Liver (tissue), 8 donors: ENCODE measurements at regions not wholly inside any gene's neighbourhood (a gene's known extent, or its start where the extent isn't known, plus 50 kb on each side); places are given as distances from the start of the nearest gene placed in this dataset.

ENCODE experiments used
- DNase-seq: peaks from one replicate; pipeline ENCODE4 v3.0.0-alpha.2; 2017; ENCODE audit warnings: low spot score
- H3K27ac ChIP-seq, 2 donors: one replicate each; pipeline ENCODE4 v1.7.0; 2013; ENCODE audit warnings: inconsistent platforms in 2 of 2, low read length in 2 of 2, control low read depth in 1 of 2, low read depth in 1 of 2, mild to moderate bottlenecking in 1 of 2
- H3K27me3 ChIP-seq, 4 donors: one replicate each; pipeline versions ENCODE4 v1.6.1 to v1.7.0; 2013; ENCODE audit warnings: low read length in 3 of 4, inconsistent platforms in 1 of 4, mild to moderate bottlenecking in 1 of 4, moderate library complexity in 1 of 4; ENCODE audit not compliant: control insufficient read depth in 4 of 4, insufficient read depth in 4 of 4
- H3K36me3 ChIP-seq, 4 donors: one replicate each; pipeline versions ENCODE4 v1.6.1 to v1.7.0; 2013; ENCODE audit warnings: low read length in 3 of 4, mild to moderate bottlenecking in 3 of 4, low read depth in 1 of 4, moderate library complexity in 1 of 4; ENCODE audit not compliant: control insufficient read depth in 4 of 4, insufficient read depth in 3 of 4
- H3K4me1 ChIP-seq, 4 donors: one replicate each; pipeline versions ENCODE4 v1.6.1 to v1.7.0; 2013; ENCODE audit warnings: low read length in 3 of 4, mild to moderate bottlenecking in 3 of 4, moderate library complexity in 1 of 4; ENCODE audit not compliant: control insufficient read depth in 4 of 4, insufficient read depth in 4 of 4
- H3K4me3 ChIP-seq, 3 donors: one replicate each; pipeline versions ENCODE4 v1.6.1 to v1.7.0; 2013; ENCODE audit warnings: low read length in 3 of 3, control low read depth in 1 of 3, low read depth in 1 of 3, mild to moderate bottlenecking in 1 of 3
- H3K9ac ChIP-seq, 2 donors: one replicate each; pipeline ENCODE4 v1.7.0; 2013; ENCODE audit warnings: low read length in 2 of 2, mild to moderate bottlenecking in 2 of 2, moderate library complexity in 2 of 2, control low read depth in 1 of 2, low read depth in 1 of 2
- H3K9me3 ChIP-seq, 4 donors: one replicate each; pipeline versions ENCODE4 v1.6.1 to v1.7.0; 2013; ENCODE audit warnings: low read length in 3 of 4; ENCODE audit not compliant: control insufficient read depth in 4 of 4
- EGR1 ChIP-seq, 2 donors: IDR thresholded peaks; 2 replicates each; pipeline ENCODE4 v1.6.1; 2016 to 2018; ENCODE audit warnings: antibody characterized with exemption in 2 of 2, low read depth in 2 of 2
- FOXA2 ChIP-seq: IDR thresholded peaks from 2 replicates; pipeline ENCODE4 v1.6.1; 2016; ENCODE audit warnings: antibody characterized with exemption
- GABPA ChIP-seq, 2 donors: IDR thresholded peaks in 1 of 2; conservative IDR thresholded peaks in 1 of 2; 2 replicates each; pipeline ENCODE4 v1.6.1; 2016; ENCODE audit warnings: antibody characterized with exemption in 2 of 2, mild to moderate bottlenecking in 1 of 2, moderate library complexity in 1 of 2
- HNF4A ChIP-seq, 2 donors: conservative IDR thresholded peaks; 2 replicates each; pipeline ENCODE4 v1.6.1; 2016; ENCODE audit warnings: antibody characterized with exemption in 2 of 2, mild to moderate bottlenecking in 2 of 2
- HNF4G ChIP-seq: IDR thresholded peaks from 2 replicates; pipeline ENCODE4 v1.6.1; 2016; ENCODE audit warnings: antibody characterized with exemption
- JUND ChIP-seq, 2 donors: IDR thresholded peaks; 2 replicates each; pipeline ENCODE4 v1.6.1; 2016; ENCODE audit warnings: antibody characterized with exemption in 2 of 2
- NR2F2 ChIP-seq: IDR thresholded peaks from 2 replicates; pipeline ENCODE4 v1.6.1; 2016; ENCODE audit warnings: antibody characterized with exemption
- RAD21 ChIP-seq, 2 donors: IDR thresholded peaks; 2 replicates each; pipeline ENCODE4 v1.6.1; 2016; ENCODE audit warnings: antibody characterized with exemption in 2 of 2, mild to moderate bottlenecking in 2 of 2
- RXRA ChIP-seq, 2 donors: IDR thresholded peaks; 2 replicates each; pipeline ENCODE4 v1.6.1; 2017 to 2018; ENCODE audit warnings: antibody characterized with exemption in 2 of 2, mild to moderate bottlenecking in 1 of 2
- TAF1 ChIP-seq: conservative IDR thresholded peaks from 2 replicates; pipeline ENCODE4 v1.6.1; 2016; ENCODE audit warnings: antibody characterized with exemption, mild to moderate bottlenecking
- YY1 ChIP-seq: IDR thresholded peaks from 2 replicates; pipeline ENCODE4 v1.6.1; 2016; ENCODE audit warnings: antibody characterized with exemption, mild to moderate bottlenecking
- WGBS: extraction: QIAGEN DNeasy Blood & Tissue Kit; methylation state at CpG from one replicate; pipeline ENCODE4 v1.1.7; 2013; 5-methylcytosine and 5-hydroxymethylcytosine counted together
- TF ChIP-seq, protein P1 (sequence below): fragments of 150-350 bp; IDR thresholded peaks from 2 replicates; pipeline ENCODE4 v1.5.1; 2017; ENCODE audit warnings: improper control_type of control experiment, low read depth, low read length; ENCODE audit not compliant: missing input control
- TF ChIP-seq, protein P2 (sequence below): IDR thresholded peaks from 2 replicates; pipeline ENCODE4 v1.6.1; 2016; ENCODE audit warnings: antibody characterized with exemption
- TF ChIP-seq, protein P3 (sequence below): IDR thresholded peaks from 2 replicates; pipeline ENCODE4 v1.6.1; 2016; ENCODE audit warnings: antibody characterized with exemption
- TF ChIP-seq, protein P4 (sequence below): IDR thresholded peaks from 2 replicates; pipeline ENCODE4 v1.6.1; 2016; ENCODE audit warnings: antibody characterized with exemption, mild to moderate bottlenecking
- TF ChIP-seq, protein P5 (sequence below): IDR thresholded peaks from 2 replicates; pipeline ENCODE4 v1.6.1; 2016; ENCODE audit warnings: antibody characterized with exemption
- donor health status: healthy.
- donor health status: healthy.
- donor health status: healthy.
- donor health status: healthy.
- donor health status: healthy.

DNA sequence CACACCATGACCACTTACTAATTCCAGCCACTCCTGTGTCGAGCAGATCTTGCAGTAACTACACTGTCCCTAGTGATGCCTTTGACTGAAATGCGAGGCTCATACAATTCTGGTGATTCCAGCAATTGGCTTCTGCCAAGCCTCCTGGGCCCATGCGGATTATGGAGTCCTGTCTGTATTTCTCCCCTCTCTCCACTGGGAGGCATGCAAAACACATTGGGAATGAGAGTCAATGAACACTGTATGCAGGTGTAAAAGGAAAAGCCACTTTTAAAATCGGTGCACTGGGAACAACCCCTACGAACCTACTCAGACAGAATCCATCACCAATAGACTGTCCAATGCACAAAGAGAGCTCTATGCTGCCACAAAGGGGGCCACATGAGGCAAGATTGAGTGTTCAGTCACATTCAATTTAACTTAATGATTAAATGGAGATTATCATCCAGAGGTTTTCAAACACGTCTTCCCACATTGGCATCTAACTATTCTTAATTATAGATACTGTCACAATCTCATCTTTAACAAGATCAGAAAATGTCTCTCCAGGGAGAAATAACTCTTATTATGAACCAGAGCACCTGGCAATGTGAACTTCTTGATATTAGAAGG, 550.6 kb downstream of the GLRX3 start:
- 35% methylated on average over 6 of the region's 6 CpGs for WGBS
- H3K27ac ChIP-seq, result no peak overlapping the region
- H3K36me3 ChIP-seq, result no peaks in the 10 kb centered on the region
- peaks cover 0 to 6% (median 2%) of the 10 kb centered on the region in 4 donors for H3K9me3 ChIP-seq
- H3K9ac ChIP-seq, result no peak overlapping the region
- no peaks in the 10 kb centered on the region for H3K4me1 ChIP-seq
- TF ChIP-seq RAD21 (IDR thresholded peaks at IDR 0.05), result peak; percentile 71 to 78
- TF ChIP-seq TAF1, result no peak
- TF ChIP-seq HNF4A (conservative IDR thresholded peaks at IDR 0.05), result no peak
- no peak for TF ChIP-seq FOXA2
- TF ChIP-seq, protein P1, sequence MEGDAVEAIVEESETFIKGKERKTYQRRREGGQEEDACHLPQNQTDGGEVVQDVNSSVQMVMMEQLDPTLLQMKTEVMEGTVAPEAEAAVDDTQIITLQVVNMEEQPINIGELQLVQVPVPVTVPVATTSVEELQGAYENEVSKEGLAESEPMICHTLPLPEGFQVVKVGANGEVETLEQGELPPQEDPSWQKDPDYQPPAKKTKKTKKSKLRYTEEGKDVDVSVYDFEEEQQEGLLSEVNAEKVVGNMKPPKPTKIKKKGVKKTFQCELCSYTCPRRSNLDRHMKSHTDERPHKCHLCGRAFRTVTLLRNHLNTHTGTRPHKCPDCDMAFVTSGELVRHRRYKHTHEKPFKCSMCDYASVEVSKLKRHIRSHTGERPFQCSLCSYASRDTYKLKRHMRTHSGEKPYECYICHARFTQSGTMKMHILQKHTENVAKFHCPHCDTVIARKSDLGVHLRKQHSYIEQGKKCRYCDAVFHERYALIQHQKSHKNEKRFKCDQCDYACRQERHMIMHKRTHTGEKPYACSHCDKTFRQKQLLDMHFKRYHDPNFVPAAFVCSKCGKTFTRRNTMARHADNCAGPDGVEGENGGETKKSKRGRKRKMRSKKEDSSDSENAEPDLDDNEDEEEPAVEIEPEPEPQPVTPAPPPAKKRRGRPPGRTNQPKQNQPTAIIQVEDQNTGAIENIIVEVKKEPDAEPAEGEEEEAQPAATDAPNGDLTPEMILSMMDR, result peak; percentile 42
- TF ChIP-seq, protein P2, sequence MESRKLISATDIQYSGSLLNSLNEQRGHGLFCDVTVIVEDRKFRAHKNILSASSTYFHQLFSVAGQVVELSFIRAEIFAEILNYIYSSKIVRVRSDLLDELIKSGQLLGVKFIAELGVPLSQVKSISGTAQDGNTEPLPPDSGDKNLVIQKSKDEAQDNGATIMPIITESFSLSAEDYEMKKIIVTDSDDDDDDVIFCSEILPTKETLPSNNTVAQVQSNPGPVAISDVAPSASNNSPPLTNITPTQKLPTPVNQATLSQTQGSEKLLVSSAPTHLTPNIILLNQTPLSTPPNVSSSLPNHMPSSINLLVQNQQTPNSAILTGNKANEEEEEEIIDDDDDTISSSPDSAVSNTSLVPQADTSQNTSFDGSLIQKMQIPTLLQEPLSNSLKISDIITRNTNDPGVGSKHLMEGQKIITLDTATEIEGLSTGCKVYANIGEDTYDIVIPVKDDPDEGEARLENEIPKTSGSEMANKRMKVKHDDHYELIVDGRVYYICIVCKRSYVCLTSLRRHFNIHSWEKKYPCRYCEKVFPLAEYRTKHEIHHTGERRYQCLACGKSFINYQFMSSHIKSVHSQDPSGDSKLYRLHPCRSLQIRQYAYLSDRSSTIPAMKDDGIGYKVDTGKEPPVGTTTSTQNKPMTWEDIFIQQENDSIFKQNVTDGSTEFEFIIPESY, result no peak
- TF ChIP-seq, protein P3, sequence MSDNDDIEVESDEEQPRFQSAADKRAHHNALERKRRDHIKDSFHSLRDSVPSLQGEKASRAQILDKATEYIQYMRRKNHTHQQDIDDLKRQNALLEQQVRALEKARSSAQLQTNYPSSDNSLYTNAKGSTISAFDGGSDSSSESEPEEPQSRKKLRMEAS, result no peak
- no peak for TF ChIP-seq GABPA (IDR thresholded peaks at IDR 0.05 in 1 of 2, conservative IDR thresholded peaks at IDR 0.05 in 1 of 2)
- no peak for TF ChIP-seq EGR1 (IDR thresholded peaks at IDR 0.05; ENCODE audit: low read depth in 2 of 2)
- TF ChIP-seq NR2F2, result no peak
- TF ChIP-seq HNF4G, result no peak
- TF ChIP-seq, protein P4, sequence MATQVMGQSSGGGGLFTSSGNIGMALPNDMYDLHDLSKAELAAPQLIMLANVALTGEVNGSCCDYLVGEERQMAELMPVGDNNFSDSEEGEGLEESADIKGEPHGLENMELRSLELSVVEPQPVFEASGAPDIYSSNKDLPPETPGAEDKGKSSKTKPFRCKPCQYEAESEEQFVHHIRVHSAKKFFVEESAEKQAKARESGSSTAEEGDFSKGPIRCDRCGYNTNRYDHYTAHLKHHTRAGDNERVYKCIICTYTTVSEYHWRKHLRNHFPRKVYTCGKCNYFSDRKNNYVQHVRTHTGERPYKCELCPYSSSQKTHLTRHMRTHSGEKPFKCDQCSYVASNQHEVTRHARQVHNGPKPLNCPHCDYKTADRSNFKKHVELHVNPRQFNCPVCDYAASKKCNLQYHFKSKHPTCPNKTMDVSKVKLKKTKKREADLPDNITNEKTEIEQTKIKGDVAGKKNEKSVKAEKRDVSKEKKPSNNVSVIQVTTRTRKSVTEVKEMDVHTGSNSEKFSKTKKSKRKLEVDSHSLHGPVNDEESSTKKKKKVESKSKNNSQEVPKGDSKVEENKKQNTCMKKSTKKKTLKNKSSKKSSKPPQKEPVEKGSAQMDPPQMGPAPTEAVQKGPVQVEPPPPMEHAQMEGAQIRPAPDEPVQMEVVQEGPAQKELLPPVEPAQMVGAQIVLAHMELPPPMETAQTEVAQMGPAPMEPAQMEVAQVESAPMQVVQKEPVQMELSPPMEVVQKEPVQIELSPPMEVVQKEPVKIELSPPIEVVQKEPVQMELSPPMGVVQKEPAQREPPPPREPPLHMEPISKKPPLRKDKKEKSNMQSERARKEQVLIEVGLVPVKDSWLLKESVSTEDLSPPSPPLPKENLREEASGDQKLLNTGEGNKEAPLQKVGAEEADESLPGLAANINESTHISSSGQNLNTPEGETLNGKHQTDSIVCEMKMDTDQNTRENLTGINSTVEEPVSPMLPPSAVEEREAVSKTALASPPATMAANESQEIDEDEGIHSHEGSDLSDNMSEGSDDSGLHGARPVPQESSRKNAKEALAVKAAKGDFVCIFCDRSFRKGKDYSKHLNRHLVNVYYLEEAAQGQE, result no peak
- TF ChIP-seq RXRA (IDR thresholded peaks at IDR 0.05), result no peak
- no peak overlapping the region for H3K4me3 ChIP-seq
- no peak for DNase-seq
- H3K27me3 ChIP-seq, result no peaks in the 10 kb centered on the region

DNA sequence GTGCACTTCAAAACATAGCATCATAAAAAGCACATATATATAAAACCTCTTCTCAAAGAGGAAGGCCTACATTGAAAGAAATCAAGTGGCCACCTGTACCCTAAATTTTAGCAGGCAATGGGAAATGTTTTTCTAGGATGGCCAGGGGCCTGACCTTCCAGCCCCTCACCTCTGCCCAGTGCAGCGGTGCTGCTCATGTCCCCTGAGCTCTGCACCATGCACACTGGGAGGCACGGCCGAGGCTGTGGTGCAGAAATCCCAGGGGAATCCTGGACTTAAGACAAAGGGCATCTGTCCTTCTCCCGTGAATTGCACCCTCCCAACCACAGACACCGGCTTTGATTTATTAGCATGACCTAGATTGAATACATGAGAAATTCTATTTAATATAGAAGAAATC, 551.4 kb downstream of the GLRX3 start:
- Histone ChIP-seq H3K27me3 (no peaks in the 10 kb centered on the region), H3K4me3 (no peak overlapping the region), H3K36me3 (no peaks in the 10 kb centered on the region), H3K4me1 (no peaks in the 10 kb centered on the region), H3K27ac (no peak overlapping the region), H3K9me3 (peaks cover 0 to 6% (median 2%) of the 10 kb centered on the region in 4 donors), H3K9ac (no peak overlapping the region)
- WGBS, result 72% methylated on average over 5 of the region's 5 CpGs
- no peak for DNase-seq
- no peak for TF ChIP-seq YY1
- TF ChIP-seq, protein P4, result no peak
- TF ChIP-seq FOXA2, result no peak
- TF ChIP-seq RXRA (IDR thresholded peaks at IDR 0.05), result no peak
- TF ChIP-seq GABPA (IDR thresholded peaks at IDR 0.05 in 1 of 2, conservative IDR thresholded peaks at IDR 0.05 in 1 of 2), result no peak
- no peak for TF ChIP-seq JUND (IDR thresholded peaks at IDR 0.05)
- no peak for TF ChIP-seq EGR1 (IDR thresholded peaks at IDR 0.05; ENCODE audit: low read depth in 2 of 2)
- no peak for TF ChIP-seq RAD21 (IDR thresholded peaks at IDR 0.05)
- TF ChIP-seq, protein P2, result no peak
- TF ChIP-seq, protein P3, result no peak
- no peak for TF ChIP-seq HNF4G
- TF ChIP-seq TAF1, result no peak
- TF ChIP-seq, protein P5, sequence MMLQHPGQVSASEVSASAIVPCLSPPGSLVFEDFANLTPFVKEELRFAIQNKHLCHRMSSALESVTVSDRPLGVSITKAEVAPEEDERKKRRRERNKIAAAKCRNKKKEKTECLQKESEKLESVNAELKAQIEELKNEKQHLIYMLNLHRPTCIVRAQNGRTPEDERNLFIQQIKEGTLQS, result no peak
